K562 (cell line): ENCODE measurements at regions not wholly inside any gene's neighbourhood (a gene's known extent, or its start where the extent isn't known, plus 50 kb on each side); places are given as distances from the start of the nearest gene placed in this dataset.

ENCODE experiments used
- EGR1 ChIP-seq: fragments of 450-650 bp; conservative IDR thresholded peaks from 2 replicates; pipeline ENCODE4 v1.6.1; 2017; ENCODE audit warnings: mild to moderate bottlenecking
- EZH2 ChIP-seq: IDR thresholded peaks from 2 replicates; pipeline ENCODE4 v1.6.1; 2012; ENCODE audit warnings: low read depth, mild to moderate bottlenecking, inconsistent platforms, low read length, borderline replicate concordance
- GATAD2B ChIP-seq: fragments of 450-650 bp; IDR thresholded peaks from 2 replicates; pipeline ENCODE4 v1.6.1; 2017; ENCODE audit warnings: mild to moderate bottlenecking, borderline replicate concordance
- KLF10 ChIP-seq: fragments of 250-450 bp; sonication (Bioruptor Pico); IDR thresholded peaks from 2 replicates; pipeline ENCODE4 v1.6.1; 2021; ENCODE audit warnings: matching md5 sums
- MAFG ChIP-seq: fragments of 450-650 bp; conservative IDR thresholded peaks from 2 replicates; pipeline ENCODE4 v1.6.1; 2016; ENCODE audit warnings: missing genetic modification characterization, missing compliant biosample characterization
- MYBL2 ChIP-seq, 2 experiments: fragments of 450-650 bp in 1 of 2; sonication (generic) in 1 of 2; formaldehyde crosslinking in 1 of 2; IDR thresholded peaks; 2 replicates each; pipeline versions ENCODE4 v1.6.1 to v1.8.1; 2017 to 2022; ENCODE audit warnings: borderline replicate concordance in 1 of 2, inconsistent platforms in 1 of 2, low read depth in 1 of 2, mild to moderate bottlenecking in 1 of 2, missing genetic modification reagents in 1 of 2, moderate library complexity in 1 of 2
- PHF8 ChIP-seq: fragments of 200-600 bp; sonication (generic); IDR thresholded peaks from 2 replicates; pipeline ENCODE4 v1.6.1; 2012; ENCODE audit warnings: mixed run types, mild to moderate bottlenecking, inconsistent platforms, low read length, moderate library complexity, borderline replicate concordance
- RHOXF2B ChIP-seq: fragments of 250-450 bp; sonication (Bioruptor Pico); conservative IDR thresholded peaks from 2 replicates; pipeline ENCODE4 v1.5.1; 2021
- TF ChIP-seq, protein P1 (sequence below): sonication (generic); formaldehyde crosslinking; IDR thresholded peaks from 2 replicates; pipeline ENCODE4 v1.9.0; 2022; ENCODE audit warnings: mild to moderate bottlenecking, missing genetic modification reagents
- TF ChIP-seq, protein P2 (sequence below), 2 experiments: fragments of 450-650 bp; formaldehyde crosslinking in 1 of 2; IDR thresholded peaks; 2 replicates each; pipeline versions ENCODE4 v1.4.0 to v1.6.1; 2014 to 2020; ENCODE audit warnings: mild to moderate bottlenecking in 2 of 2, borderline replicate concordance in 1 of 2, low read depth in 1 of 2
- TF ChIP-seq, protein P3 (sequence below): sonication (generic); formaldehyde crosslinking; IDR thresholded peaks from 2 replicates; pipeline ENCODE4 v1.8.0; 2022; ENCODE audit warnings: mild to moderate bottlenecking, low read depth, missing genetic modification reagents

DNA sequence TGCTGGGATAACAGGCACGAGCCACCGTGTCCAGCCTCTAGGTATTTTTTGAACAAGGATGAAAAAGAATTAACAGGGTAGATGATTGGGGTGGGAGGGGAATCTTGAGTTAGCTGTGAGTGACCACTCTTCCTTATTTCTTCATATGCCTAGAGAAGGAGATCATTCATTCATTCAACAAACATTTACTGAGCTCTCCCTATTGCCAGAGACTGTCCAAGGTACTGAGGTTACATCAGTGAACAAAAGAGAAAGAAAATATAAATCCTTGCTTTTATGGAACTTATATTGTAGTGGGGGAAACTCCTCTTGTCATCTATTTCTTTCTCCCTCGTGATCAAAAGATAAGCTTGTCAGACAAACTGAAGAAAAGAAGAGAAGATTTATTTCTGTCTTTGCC, 62.9 kb downstream of the S1PR1 start:
- TF ChIP-seq GATAD2B (no peak), KLF10 (CRISPR knock-in tag) (no peak), MAFG (tag) (no peak), MYBL2 (IDR thresholded peaks at IDR 0.05; ENCODE audit: low read depth) (no peak), MYBL2 (CRISPR knock-in tag; IDR thresholded peaks at IDR 0.05; ENCODE audit: borderline replicate concordance) (no peak), EGR1 (no peak), EZH2 (no peak), PHF8 (no peak), RHOXF2B (no peak)
- TF ChIP-seq, protein P1, sequence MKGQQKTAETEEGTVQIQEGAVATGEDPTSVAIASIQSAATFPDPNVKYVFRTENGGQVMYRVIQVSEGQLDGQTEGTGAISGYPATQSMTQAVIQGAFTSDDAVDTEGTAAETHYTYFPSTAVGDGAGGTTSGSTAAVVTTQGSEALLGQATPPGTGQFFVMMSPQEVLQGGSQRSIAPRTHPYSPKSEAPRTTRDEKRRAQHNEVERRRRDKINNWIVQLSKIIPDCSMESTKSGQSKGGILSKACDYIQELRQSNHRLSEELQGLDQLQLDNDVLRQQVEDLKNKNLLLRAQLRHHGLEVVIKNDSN = no peak
- TF ChIP-seq, protein P2, sequence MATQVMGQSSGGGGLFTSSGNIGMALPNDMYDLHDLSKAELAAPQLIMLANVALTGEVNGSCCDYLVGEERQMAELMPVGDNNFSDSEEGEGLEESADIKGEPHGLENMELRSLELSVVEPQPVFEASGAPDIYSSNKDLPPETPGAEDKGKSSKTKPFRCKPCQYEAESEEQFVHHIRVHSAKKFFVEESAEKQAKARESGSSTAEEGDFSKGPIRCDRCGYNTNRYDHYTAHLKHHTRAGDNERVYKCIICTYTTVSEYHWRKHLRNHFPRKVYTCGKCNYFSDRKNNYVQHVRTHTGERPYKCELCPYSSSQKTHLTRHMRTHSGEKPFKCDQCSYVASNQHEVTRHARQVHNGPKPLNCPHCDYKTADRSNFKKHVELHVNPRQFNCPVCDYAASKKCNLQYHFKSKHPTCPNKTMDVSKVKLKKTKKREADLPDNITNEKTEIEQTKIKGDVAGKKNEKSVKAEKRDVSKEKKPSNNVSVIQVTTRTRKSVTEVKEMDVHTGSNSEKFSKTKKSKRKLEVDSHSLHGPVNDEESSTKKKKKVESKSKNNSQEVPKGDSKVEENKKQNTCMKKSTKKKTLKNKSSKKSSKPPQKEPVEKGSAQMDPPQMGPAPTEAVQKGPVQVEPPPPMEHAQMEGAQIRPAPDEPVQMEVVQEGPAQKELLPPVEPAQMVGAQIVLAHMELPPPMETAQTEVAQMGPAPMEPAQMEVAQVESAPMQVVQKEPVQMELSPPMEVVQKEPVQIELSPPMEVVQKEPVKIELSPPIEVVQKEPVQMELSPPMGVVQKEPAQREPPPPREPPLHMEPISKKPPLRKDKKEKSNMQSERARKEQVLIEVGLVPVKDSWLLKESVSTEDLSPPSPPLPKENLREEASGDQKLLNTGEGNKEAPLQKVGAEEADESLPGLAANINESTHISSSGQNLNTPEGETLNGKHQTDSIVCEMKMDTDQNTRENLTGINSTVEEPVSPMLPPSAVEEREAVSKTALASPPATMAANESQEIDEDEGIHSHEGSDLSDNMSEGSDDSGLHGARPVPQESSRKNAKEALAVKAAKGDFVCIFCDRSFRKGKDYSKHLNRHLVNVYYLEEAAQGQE (IDR thresholded peaks at IDR 0.05; ENCODE audit: borderline replicate concordance) = no peak; the same call in 1 of the 2 replicates
- TF ChIP-seq, protein P2 (CRISPR knock-in tag; IDR thresholded peaks at IDR 0.05; ENCODE audit: low read depth) = no peak
- TF ChIP-seq, protein P3, sequence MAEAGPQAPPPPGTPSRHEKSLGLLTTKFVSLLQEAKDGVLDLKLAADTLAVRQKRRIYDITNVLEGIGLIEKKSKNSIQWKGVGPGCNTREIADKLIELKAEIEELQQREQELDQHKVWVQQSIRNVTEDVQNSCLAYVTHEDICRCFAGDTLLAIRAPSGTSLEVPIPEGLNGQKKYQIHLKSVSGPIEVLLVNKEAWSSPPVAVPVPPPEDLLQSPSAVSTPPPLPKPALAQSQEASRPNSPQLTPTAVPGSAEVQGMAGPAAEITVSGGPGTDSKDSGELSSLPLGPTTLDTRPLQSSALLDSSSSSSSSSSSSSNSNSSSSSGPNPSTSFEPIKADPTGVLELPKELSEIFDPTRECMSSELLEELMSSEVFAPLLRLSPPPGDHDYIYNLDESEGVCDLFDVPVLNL (CRISPR knock-in tag) = no peak
